ENCODE measurements at regions not wholly inside any gene's neighbourhood (a gene's known extent, or its start where the extent isn't known, plus 50 kb on each side); places are given as distances from the start of the nearest gene placed in this dataset.
A peak's percentile ranks its signal among the peaks of the same experiment; 100 is the strongest.
"Not testable (repeated sequence)": the region's sequence is repeated elsewhere in the genome, so short reads cannot be mapped to it uniquely, and the experiment has no call there.

DNA sequence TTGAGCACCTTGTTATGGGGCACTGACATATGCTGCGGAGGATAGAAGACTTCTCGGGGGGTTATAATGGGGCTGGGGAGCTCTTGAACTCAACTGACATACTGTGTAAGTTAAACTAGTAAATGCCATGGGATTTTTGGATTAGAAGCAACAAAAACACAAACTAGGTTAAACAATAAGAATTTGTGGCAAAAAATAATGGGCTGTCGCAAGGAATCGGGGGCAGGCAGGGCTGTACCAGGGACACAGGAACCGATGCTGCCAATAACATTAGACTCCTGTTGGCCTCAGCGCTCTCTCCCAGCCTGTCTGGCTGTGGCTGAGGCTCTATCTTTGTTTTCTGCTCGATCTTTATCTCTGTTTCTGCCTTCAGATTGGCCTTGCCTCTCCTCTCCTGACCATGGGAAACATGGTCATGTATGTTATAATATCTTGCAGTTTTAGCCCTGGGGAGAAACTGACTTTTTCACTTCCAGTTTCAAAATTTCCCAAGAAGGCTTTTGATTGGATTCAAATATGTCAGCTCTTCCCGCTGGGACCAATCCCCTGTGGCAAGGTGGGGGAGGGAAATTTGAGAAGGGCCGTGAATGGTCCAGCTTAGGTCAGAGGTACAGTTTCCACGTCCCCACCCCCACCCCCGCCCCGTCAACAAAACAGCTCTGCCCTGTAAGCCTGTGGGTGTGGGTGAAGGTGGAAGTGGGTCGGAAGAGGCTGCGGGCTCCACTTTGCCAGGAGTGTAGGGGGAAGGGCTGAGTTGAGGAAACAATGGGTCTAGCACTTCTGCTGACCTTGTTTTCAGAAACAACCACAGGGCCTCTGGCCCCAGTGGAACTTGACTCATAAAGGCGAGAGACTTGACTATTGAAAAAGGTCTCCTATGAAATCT, 161.1 kb upstream of the TBL1XR1 start:
- peak in 1 of 2 donors; percentile 37 for DNase-seq (ENCODE audit: low read depth in 2 of 2)

DNA sequence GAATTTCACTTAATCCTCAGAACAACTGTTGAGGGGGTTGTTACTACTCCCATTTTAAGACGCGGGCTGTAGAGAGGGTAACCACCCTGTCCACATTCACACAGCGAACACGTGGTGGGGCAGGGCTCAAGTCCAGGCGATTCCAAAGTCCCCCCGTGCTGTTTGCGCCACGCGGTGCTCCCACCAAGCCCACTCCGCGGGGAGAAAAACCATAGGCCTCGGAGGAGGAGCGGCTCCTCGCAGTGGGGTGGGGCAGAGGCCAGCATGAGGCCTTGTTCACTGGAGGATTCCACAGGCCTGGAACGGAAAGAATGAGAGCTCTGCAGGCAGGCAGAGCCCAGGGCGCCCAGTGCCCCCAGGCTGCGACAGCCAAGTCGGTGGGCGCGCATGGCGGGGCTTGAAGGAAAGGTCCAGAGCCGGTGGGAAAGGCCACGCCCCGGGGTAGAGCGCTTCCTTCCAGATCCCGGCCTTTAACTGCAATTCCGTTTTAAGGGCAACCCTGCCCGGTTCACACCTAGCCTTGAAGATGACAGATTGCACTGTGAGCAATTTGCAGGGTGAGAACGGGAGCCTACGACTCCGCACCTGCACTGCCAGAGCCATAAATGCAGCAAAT, 161.8 kb upstream of the TBL1XR1 start:
- peak in 1 of 2 donors; percentile 13 for DNase-seq (ENCODE audit: low read depth in 2 of 2)

DNA sequence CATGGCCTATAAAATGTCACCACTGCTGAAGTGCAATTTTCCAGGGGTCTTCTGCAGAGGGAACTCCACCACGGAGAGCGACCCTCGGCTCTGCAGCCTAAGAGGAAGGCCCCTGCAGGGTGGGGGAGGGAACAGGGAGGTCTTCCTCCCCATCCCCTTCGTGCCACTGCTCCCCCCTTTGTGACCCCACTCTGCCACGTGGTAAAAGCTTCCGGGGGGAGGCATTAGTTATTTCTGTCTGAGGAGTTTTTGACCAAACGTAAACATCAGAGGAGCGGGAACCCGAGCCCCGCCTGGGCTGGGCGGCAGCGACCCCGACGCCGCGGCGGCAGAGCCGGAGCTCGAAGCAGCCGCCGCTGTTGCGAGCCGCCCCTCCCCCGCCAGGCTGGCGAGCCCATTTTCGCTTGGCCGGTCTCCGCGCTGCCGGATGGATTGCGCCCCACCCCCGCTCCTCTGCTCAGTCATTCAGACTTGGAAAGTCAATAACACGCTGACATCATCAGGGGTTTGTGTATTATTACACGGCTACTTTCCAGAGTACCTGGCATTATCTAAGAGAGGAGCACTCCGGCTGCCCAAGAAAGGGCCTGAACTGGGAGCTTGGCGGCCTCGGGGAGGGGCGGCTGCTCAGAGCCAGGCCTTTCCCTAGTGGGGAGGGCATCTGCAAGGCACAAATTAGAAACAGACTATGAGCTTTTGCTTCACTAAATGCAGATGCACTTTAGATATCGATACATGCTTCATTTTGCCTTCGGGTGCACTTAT, 162.5 kb upstream of the TBL1XR1 start:
- peak; percentile 93 to 96 for DNase-seq (ENCODE audit: low read depth in 2 of 2)

DNA sequence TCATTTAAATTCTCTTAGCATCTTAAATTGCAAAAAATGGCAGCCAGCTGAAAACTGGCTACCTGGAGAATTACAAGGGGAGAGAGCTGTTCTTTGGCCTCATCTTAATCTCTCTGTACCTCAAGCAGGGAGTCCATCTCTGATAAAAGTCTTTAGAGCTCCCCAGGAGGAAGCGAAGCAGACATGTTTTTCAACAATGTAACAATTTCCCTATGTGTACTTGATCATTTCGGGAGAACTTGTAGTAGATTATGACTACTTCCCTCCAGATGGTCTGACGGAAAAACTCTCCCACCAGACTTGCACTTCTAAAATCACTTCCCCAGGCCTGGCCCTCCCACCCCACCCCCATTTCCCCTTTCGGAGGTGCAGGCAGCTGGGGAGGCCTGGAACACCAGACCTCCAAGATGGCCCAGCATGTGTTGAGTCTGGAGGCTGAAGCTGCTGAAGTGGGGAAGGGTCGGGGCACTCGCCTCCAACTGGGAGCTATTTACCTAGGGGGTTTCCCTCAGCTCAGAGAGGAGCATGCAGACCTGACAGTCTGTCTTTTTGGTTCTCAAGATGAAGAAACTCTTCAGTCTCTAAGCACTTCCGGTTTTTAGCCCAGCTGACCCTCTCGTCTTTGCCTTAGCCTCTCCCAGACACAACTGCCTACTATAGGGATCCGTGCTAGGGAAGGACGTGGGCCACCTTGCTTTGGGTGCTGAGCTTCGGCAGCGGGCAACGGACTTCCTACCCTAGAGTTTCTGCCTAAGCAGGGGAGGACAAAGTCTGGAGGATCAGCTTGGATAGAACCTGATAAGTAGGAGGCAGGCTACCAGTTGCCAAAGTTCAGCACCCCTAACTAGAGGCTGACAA, 164.0 kb upstream of the TBL1XR1 start:
- DNase-seq (ENCODE audit: low read depth in 2 of 2), result no peak

DNA sequence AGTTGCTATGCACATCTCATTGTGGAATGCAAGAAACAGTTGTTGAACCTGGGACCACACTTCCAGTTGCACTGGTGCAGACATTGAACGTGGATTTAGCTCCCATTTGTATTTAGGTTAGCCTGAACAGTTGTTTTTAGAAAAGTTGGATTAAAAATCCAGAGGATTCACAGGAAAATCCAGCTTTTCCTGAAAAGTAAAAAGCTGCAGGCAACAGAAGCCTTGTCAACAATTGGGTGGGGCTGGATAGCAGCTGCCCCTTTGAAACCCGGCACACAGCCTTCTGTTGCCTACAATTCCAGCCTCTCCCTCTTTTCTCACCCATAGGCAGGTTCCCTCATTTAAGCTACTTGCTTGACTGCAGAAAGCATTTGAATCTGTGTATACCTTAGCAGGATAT, 165.3 kb upstream of the TBL1XR1 start:
- DNase-seq (ENCODE audit: low read depth in 2 of 2), result no peak

DNA sequence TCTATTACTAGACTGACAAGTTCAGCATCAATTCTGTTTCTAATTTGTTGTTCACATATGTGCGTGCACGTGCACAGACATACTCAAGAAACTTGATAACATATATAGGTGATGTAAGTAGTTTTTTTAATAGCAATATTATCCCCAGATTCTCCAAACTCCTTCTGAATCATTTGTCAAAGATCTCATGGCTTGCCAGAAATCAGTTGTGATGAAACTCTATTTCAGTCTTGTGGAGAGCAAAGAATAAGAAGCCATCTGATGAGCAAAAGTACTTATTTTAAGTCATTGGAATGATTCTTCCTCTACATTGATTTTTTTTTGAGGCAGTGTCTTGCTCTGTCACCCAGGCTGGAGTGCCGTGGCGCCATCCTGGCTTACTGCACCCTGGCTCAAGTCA, 167.0 kb upstream of the TBL1XR1 start:
- no peak for DNase-seq (ENCODE audit: low read depth in 2 of 2)

DNA sequence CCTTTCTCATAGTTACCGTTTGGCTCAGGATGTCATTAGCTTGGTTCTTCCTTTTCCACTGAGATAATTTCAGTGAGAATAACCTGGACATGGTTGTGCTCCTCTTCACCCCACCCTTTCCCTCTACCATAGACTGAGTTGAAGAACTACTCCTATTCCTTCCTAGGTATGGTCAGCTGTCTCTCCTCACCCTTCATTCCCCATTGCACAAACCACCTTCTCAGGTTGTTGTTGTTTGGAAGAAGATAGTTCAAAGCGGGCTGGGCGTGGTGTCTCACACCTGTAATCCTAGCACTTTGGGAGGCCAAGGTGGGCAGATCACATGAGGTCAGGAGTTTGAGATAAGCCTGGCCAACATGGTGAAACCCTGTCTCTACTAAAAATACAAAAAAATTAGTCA, 168.0 kb upstream of the TBL1XR1 start:
- DNase-seq (ENCODE audit: low read depth in 2 of 2), result not testable (repeated sequence)

DNA sequence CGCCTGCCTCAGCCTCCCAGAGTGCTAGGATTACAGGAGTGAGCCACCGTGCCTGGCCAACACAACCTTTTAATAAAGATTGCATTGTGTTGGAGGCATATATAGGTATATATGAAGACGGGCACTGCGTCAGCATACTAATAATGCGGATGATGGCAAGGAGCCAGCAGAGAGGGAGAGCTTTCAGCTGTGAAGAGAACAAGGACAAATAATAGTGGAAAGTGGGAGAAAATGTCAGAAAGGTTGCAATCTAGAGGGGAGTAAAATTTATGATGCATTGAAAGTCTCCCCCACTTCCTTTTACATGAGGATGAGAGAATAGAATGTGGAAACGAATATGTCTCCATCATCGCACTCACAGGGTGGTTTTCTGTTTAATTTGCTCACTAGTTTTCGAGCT, 170.5 kb upstream of the TBL1XR1 start:
- no peak for DNase-seq (ENCODE audit: low read depth in 2 of 2)

DNA sequence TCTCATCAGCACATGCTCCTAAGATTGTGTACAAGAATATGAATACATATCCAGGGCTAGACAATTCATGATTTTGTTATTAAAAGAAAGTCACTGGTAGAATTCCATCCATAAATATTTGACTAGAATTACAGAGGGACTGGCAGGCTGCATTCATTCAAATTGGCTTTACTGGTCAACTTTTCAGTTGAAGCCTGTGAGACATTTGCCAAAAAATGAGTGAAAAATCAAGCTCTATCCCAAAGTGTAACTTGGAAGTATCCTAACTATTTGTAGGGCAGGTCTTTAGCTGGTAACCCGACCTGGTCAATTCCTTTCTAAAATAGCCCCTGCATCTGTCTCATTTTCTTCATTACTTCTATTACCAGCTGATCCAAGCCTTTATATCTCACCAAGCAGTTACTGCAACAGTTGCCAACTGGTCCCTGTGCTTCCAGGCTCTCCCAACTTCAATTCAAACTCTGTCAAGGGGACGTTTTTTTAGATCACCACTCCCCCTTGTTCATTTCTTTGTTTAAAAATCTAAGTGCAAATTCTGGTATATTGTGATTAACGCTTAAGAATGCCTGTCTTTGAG, 173.1 kb upstream of the TBL1XR1 start:
- no peak for DNase-seq (ENCODE audit: low read depth in 2 of 2)

DNA sequence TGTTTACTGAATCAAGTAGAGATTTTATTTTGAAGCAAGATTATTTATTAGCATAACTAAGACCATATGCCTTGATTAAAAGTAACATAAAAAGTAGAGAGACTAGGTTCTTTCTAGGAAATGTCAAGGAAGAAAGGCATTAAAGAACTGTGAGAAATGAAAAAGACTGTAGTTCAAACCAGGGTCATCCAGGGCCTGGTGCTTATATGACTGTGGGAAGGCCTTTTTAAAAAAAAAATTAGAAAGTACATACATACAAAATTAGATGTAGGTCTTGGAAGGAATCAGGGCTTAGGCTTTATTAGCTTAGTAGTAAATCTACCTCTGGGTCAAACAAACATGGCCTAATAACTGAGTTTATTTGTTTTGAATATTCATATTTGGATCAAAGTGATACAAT, 173.9 kb upstream of the TBL1XR1 start:
- DNase-seq (ENCODE audit: low read depth in 2 of 2), result no peak

DNA sequence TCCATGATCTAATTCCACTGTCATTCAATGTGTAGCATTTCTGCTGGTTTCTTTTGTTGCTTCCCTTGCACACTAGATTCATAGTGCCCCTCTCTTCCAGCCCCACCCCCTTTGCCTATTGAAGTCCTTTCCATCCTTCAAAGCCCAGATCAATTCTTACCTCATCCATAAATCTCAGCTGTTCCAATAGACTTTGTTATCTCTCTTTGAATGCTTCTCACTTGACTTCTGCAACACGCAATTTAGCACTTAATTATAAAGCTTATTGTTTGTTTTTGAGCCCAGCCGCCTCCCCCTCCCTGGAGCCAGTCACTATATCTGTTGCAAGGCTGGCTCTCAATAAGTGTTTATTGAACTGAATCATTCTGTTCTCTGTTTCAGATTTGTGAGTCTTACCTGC, 174.6 kb upstream of the TBL1XR1 start:
- DNase-seq (ENCODE audit: low read depth in 2 of 2), result no peak

DNA sequence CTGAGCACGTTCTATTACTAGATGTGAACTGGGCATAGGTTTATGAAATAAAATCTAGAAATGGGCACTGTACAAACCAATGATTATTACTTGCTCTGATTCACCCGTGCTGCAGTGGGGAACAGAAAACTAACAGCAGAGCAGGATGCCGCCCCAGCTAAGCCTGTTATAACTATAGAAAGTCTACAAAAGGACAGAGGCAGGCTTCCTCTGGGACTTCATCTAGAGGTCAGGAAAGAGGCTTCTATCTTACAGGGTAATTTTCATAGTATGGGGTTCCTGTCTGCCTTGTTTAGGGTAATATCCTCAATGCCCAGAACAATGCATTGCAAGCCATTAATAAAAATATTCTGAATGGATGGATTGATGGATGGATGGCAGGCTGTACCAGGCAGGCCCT, 177.0 kb upstream of the TBL1XR1 start:
- no peak for DNase-seq (ENCODE audit: low read depth in 2 of 2)

DNA sequence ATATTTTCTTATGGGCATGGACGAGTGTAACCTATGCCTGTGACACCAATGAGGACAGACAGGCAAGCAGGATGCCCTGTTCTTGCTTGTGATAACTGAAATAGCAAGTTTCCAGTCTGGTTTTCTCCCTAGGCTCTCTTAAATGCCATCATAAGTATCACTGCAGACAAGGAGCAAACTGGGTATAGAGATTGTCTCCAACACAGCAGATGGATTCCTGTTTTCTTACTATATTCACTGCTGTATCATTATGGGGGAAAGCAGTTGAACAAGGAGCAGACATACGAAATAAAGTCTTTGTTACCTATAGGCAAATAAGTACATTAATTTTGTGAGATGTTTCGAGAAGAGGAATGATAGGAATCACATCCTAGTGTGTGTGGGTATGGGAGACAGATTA, 178.0 kb upstream of the TBL1XR1 start:
- no peak for DNase-seq (ENCODE audit: low read depth in 2 of 2)

DNA sequence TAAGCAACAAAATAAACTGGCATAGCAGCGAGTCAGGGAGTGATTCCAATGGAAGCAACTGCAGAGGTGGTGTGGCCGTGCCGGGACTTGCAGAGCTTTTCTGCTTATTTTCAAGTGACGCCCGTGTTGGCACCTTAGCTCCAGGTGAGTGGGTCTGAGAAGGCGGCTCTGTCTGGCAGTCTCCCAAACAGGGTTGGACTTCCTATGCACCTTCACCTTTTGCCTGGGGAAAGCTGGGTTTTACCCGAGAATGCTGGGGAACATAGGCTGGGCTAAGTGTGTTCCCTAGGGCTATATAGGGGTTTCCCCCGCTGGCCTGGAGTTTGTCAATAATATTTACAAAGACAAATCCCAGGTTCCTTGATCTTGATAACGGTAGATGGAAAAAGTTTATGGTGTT, 179.9 kb upstream of the TBL1XR1 start:
- no peak for DNase-seq (ENCODE audit: low read depth in 2 of 2)

DNA sequence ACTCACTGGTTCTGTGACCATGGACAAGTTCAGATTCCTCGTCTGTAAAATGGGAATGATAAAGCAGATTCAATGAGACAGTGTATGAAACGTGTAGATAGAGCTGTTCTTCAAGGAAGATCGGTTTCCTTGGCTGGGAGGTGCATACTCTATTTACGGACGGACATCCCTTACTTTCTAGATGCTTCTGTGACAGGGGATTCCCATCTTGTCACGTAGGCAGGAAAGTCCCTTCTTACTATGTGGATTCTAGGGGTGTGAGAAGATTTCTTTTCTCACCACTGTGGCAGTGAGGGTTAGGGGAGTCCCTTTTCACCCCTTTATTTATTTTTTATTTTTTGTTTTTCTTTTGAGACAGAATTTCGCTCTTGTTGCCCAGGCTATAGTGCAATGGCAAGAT, 180.9 kb upstream of the TBL1XR1 start:
- no peak for DNase-seq (ENCODE audit: low read depth in 2 of 2)

DNA sequence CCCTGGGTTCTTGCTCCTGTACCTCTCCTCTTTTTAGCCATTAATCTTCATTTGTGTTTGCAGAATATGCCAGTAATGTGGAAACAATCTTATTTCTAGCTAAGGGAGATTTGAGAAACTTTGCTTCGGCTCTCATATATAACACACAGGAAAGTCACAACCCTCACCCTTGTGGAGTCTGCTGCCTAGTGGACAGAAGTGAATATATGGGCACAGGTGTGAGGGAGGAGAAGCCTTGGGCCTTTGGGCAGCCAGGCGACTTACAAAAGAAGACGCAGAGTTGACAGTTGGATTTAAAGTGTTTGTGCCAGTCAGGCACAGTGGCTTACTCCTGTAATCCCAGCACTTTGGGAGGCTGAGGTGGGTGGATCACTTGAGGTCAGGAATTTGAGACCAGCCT, 181.8 kb upstream of the TBL1XR1 start:
- DNase-seq (ENCODE audit: low read depth in 2 of 2), result no peak

DNA sequence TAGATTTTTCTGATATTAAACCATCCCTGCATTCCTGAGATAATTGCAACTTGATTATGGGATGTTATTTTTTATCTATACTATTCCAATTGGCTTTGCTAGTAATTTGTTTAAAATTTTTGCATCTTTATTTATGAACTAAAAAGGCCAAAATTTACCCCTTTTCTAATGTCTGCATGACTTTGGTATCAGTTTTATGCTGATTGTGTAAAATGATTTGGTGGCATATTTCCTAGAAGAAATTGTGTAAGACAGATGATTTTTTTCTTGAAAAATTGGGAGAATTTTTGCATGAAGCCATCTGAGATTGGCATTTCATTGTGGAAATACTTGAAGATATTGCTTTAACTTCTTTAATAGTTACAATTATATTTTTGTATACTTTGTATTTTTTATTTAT, 183.8 kb upstream of the TBL1XR1 start:
- DNase-seq (ENCODE audit: low read depth in 2 of 2), result no peak

DNA sequence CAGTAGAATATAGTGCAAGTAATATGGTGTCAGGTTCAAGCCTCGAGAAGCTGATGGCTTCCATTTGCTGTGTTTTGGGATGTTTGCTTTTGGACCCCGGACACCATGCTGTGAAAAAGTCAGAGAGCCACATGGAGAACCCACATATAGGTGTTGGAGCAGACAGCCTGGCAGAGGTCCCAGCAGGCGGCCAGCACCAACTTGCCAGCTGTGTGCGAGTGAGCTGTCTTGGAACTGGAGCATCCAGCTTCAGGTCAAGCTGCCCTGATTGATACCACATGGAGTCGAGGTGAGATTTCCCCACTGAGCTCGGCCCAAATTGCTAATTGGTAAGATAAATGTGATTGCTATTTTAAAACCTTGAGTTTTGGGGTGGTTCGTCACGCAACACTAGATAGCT, 185.7 kb upstream of the TBL1XR1 start:
- DNase-seq (ENCODE audit: low read depth in 2 of 2), result no peak

DNA sequence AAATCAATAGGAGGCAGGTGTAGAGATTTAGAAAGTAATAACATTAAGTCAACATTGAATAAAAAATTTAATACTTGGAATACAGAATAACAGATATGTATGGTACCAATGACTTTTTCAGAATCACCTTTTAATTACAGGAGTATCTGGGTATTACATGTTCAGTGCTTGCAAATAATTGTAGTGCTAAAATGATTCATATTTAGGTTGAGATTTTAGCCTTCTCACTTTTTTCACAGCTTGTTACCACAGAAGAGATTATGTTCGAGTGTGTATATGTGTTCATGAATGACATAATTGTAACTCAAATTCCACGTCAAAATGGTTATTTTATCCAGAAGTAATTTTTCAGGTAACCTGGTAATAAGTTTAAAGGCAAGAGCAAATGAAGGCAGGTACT, 187.9 kb upstream of the TBL1XR1 start:
- DNase-seq (ENCODE audit: low read depth in 2 of 2), result no peak

DNA sequence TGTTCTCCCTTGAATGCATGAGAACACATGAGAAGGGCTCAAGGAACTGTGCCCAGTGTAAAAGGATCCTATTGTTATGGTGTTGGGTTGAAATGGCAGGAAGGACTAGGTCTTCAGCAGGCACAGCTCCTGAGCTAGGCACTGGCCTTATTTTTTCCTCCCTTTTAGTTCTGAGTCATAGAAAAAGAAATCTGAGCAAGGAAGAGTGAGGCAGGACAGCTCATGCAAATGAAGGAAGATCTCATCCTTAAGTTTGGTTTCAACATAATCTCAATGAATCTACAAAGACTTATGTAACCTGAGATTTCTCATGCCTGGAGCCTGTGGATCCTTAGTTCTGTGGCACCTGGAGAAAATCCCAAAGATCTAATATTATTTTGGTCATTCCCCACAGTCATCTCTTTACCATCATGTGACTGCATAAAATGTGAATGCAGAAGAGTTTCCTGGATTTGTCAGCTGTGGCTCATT, 188.6 kb upstream of the TBL1XR1 start:
- no peak for DNase-seq (ENCODE audit: low read depth in 2 of 2)

DNA sequence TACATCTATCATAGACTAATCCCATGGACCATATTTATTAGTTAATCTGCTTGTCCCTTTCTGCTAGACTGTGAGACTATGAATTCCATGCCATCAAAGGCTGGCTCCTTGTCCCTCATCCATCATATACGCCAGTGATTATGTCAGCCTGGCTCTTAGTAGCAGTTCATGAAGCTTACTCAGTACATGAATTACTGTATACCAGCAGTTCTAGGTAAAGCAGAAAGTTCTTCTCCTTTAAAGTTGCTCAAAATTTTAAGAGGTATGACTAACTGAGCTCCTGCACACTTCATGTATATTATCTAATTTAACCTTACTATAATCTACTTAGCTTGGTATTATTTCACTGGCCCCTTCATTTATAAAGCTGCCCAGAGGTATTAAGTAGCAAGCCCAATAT, 190.9 kb upstream of the TBL1XR1 start:
- DNase-seq (ENCODE audit: low read depth in 2 of 2), result no peak

Data from activated CD4-positive, alpha-beta T cell treated with anti-CD3 and anti-CD28 coated beads for 24 hours (primary cell).